ENCODE measurements at regions not wholly inside any gene's neighbourhood (a gene's known extent, or its start where the extent isn't known, plus 50 kb on each side); places are given as distances from the start of the nearest gene placed in this dataset.

DNA sequence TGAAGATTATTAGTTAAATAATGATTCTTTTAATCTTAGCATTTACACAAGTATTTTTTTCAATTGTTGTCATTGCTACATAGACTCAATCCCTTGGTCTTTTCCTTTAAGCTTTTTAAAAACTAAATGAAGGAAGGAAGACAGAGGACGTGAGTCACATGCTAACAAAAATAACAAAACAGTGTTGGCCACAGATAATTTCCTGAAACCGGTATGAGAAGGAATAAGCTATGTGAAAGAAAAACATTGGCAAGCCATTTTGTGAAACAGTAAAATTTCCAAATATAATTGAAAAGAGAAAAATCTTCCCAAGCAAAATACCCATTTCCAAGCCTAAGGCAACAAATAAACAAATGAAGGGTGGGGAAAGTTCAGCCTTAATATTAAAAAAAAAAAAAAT lies 223.0 kb downstream of the AHR start:
- no peak for DNase-seq (ENCODE audit: low read depth in 3 of 3)

GRCh38 chr7:17523813-17524739 lies 225.6 kb downstream of the AHR start:
- no peak for DNase-seq (ENCODE audit: low read depth in 3 of 3)

DNA sequence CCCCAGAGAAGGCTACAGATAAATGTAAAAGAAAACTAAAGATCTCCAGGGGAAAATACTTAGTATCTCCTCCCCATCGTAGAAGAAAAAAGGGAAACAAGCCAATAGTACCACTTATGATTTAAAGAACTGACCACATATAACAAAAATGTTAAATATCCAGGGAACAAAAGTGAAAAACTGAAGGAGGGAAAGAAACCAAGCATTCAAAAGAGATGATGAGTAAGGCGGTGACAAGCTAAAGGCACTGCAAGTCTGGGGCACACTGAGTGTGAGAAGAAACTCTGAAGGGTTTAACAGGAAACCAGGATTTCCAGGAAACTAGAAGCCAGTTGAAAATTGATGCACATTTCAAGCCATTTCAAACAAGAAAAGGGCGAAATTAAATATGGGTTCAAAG lies 226.3 kb downstream of the AHR start:
- DNase-seq (ENCODE audit: low read depth in 3 of 3) = no peak

GRCh38 chr7:17526621-17527020 lies 228.2 kb downstream of the AHR start:
- DNase-seq (ENCODE audit: low read depth in 3 of 3) = no peak

DNA sequence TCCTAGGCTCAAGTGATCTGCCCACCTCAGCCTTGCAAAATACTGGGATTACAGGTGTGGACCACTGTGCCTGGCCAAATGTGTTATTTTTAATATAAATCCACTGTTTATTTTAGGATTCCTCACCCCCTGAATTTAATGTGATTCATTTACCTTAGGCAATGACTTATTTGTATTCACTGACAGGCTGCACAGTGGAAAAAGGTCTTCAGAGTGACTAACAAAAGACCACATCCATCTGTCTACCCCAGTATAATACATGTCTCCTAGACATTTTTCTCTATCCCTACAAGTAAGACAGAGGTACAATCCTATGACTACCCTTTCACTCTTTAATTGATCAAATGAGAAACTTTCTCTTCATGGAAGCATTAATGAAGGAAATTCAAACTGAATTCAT lies 230.2 kb downstream of the AHR start:
- no peak for DNase-seq (ENCODE audit: low read depth in 3 of 3)

DNA sequence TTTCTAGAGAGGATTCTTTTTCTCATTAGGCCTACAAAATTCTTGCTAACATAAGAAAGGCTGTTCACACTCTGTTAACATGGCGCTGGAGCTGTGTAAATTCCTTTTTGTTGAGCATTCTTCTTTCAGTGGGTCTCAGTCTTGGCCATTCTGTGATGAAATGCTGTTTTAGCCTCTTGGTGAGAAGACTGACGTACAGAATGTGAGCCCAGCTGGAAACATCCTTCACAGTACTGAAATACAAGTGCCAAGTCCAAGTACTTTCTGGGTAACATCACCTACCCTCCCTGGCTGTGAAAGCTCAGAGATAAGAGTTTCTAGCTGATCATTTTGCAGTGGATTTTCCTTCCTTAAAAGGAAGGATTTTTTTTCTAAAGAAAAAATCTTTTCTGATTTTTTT lies 231.8 kb downstream of the AHR start:
- DNase-seq (ENCODE audit: low read depth in 3 of 3) = no peak

DNA sequence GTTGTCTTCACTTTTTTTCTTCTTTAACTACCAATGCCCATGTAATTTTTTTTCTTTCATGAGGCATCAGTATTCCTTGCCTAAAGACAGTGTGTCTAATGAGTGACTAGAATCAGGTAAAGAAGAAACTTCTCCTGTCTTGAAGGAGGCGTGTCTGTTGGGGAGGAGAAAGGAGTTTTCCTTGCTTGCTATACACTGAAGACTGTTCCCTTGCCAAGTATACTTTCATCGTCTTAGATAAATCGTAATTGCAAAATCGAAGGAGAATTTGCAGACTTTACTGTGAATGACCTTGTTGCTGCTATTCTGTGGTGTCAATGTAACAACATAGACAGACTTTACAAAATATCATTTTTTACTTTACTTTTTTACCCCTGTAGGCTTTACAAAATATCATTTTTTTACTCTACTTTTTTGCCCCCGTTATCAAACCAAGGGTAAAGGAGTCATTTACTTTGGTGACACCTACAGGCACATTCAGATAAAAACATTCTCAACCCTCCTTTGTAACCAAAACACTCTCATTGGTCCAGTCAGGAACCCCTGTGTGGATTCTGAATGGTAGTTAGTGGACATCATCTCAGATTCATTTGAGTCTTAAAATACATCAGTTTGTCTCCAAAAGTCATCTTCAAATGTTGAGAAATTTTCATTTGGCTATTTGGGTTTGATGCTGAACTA lies 232.4 kb downstream of the AHR start:
- DNase-seq (ENCODE audit: low read depth in 3 of 3) = no peak

DNA sequence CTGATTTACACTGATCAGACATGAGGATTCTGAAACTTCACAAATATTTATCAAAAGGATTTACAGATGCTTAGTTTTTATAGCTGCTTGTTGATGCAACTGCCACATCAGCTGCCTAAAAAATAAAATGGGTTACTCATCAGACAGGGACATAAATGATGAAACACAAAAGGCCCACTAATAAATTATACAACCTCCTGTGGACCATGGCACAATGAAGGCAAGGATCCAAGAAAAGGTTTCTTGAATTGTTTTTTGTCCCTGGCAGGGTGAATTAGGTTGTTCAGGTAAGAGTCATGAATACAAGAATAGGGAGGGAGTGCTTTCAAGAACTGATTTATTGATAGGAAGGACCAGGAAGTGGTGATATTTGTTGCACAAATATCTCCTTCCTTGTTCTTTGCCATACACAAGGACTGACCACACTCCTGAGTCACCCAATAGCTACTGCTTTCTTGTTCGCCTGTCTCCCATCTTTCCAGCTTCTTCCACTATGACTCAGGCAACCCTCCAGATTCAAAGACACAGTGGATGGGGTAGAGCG lies 234.5 kb downstream of the AHR start:
- no peak for DNase-seq (ENCODE audit: low read depth in 3 of 3)

DNA sequence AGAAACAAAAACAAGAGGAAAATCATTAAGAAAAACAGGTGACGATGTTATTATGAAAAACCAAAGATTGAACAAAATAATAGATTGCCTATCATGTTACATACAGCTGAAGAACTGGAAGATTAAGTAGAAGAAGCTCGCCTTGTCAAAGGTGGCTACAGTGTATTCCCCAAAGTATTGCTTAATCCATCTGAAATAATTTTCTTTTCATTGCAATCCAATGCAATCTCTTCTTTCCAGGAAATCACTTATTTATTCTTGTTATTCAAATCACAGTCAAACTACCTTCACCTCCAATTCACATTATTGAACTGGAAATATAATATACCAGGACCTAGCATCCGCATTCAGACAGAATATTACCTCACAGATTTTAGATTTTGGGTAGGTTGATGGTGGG lies 235.9 kb downstream of the AHR start:
- no peak for DNase-seq (ENCODE audit: low read depth in 3 of 3)

DNA sequence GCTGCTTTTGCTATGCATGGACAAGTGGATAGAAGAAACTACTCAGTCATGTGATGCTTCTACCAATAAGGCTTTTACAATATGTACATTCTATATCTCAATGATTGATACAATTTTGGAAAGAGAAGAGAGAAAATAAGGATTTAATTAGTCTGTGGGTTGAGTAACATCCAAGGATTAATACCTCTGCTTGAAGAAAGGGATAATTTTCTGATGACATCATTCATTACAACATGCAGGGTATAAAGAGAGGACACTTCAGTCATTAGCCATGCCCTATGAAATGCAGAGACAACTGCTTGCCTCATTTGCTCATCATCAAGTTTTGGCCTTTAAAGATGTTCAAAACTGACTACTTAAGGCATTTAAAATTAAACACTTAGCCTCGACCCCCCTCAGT lies 237.3 kb downstream of the AHR start:
- no peak for DNase-seq (ENCODE audit: low read depth in 3 of 3)

DNA sequence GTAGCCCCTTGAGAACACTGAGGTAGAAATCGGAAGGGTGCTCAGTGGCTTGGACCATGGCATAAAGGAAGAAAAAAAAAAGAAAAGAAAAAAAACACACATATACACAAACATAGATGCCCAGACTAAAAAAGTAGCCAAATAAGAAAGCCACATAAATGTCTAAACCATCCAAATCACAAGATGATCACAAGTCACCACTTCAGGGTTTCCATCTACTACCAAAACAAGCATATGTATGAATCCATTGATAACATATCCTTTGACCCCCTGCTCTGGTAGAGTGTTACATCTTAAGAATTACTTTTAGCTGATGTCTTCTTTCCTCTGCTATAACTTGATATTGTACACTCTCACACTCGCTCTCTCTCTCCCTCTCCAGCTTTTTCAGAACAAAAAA lies 245.9 kb downstream of the AHR start:
- DNase-seq (ENCODE audit: low read depth in 3 of 3) = no peak

DNA sequence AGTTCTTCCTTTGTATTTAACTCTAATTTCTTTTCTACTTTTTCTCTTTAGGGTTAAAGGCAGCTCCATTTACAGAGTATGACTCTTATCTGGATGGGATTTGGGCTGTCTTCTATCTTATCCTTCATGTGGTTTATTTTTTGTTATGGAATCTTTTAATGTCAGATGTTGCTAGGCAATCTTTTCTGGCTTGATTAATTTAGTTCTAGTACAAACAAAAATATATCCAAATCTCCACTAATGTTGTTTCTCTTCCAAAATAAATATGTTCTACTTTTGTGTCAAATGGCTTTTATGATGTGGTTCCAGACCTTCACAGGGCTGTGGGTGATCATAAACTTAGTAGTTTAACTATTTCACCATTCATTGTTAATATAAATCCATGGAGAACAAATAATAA lies 246.9 kb downstream of the AHR start:
- DNase-seq (ENCODE audit: low read depth in 3 of 3) = no peak

DNA sequence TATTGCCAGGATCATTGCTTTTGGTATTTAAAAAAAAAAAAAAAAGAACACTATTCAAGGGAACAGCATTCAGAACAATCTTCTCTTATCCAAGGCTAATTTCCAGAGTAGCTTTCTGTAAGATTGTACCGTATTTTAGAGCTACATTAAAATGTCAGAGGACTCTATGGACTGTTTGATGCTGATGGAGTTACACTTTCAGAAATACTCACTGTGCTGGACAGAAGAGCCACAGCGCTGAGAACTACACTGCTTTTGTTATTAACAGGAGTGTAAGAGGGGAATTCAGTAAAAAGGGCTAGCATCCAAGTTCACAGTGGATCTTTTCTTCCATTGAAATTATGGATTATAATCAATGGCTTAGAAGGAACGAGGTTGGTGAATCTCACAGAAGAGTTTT lies 247.7 kb downstream of the AHR start:
- no peak for DNase-seq (ENCODE audit: low read depth in 3 of 3)

DNA sequence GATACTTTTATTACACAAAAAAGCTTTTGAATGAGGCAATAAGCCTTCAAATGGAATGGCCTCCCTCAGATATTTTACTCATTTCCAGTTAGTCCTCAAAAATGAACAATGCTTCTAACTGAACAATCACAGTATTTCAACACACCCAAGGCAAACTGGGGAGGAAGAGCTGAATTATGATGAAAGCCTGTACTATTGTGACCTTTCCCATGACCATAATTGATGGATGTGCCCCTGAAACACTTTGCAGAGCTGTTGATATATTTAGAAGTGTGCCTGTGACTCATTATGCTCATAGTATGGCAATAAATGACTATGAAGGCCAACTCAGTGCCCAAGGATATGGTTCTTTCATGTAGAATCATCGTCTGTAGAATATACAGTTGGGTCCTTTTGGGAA lies 248.1 kb downstream of the AHR start:
- DNase-seq (ENCODE audit: low read depth in 3 of 3) = no peak

DNA sequence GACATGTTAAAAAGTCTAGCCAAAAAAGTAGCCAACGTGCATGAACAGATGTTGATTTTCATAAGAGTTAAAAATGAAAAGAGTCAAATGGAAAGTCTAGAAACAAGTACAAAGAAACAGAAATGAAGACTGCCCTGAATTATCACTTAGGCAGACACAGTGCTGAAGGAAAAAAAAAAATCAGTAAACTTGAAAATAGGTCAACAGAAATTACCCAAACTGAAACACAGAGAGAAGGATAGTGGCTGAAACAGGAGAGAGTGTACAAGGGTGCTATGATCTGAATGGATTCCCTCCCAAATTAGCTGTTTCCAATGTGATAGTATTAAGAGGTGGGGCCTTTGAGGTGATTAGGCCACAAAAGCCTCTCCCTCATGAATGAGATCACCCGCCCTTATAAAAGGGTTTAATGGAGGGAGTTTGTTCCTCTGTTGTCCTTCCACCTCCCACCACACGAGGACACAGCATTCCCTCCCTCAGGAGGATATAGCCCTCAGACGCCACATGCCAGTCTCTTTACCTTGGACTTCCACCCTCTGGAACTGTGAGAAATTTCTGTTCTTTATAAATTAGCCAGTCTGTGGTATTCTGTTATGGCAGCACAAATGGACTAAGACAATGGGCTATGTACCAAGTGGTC lies 249.7 kb downstream of the AHR start:
- no peak for DNase-seq (ENCODE audit: low read depth in 3 of 3)

- no peak for DNase-seq (ENCODE audit: low read depth in 3 of 3)
Measured at GRCh38 chr7:17549406-17549805, 251.0 kb downstream of the AHR start.

- DNase-seq (ENCODE audit: low read depth in 3 of 3) = no peak
Measured at GRCh38 chr7:17552373-17552772, 253.9 kb downstream of the AHR start.

- DNase-seq (ENCODE audit: low read depth in 3 of 3) = no peak
Measured at GRCh38 chr7:17552952-17553351, 254.5 kb downstream of the AHR start.

GRCh38 chr7:17554341-17555015 lies 256.0 kb downstream of the AHR start:
- DNase-seq (ENCODE audit: low read depth in 3 of 3) = no peak

DNA sequence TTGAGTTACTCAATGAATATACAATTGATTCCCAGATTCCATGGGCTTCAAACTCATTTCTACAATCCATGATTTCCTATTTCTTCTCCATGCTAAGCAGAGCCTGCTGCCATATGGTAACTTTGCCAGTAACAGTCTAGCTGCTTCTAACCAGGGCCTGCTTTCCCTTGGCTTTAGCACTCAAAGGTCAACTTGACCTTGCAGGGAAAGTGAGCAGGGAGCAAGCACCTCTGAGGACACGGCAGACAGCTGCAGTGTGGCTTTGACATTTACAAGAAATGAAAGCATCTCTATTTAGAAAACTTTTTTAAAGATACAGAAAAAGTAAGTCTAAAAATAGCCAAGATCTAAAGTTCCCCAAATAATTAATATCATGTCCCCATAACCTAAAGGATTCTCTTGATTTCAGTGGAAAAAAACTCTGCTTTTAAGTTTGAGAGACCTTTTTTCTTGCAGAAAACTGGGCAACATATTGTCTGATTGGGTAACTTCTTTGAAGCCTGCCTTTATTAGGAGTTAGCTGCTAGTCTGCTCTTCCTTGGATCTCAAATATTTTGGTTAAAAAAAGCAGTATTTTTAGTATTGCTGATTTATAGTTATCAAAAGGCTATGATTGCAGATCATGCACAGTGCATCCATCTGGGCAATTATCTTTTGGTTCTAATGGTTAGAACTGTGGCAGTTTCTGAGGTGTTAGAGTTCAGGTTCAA lies 257.9 kb downstream of the AHR start:
- DNase-seq (ENCODE audit: low read depth in 3 of 3) = no peak

DNA sequence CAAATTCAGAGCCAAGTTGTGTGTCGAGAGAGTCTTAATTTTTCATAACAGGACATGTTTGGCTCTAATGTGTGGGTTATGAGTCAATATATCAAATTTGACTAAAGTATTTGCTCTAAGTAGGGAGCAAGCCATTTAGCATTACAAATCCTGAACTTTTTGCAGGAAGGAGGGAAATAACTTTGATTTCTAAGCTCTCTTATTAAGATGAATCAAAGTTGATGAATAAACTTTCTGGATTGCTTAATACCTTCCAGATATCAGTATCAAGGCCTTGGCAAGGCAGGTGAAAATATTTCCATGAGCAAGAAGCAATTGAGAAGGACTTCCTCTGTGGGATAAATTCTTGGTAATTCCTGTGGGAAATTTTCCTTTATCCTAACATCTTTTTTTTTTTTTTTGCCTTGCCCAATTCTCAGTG lies 258.8 kb downstream of the AHR start:
- DNase-seq (ENCODE audit: low read depth in 3 of 3) = no peak
